HCT116 (cell line): ENCODE measurements at regions not wholly inside any gene's neighbourhood (a gene's known extent, or its start where the extent isn't known, plus 50 kb on each side); places are given as distances from the start of the nearest gene placed in this dataset.

Experiments
- ATAC-seq: fragments of 200-7000 bp; cut with Tn5 transposase; 2 replicates; pipeline ENCODE4 v1.9.1; 2020; ENCODE audit warnings: mild to moderate bottlenecking, moderate library complexity
- BruUV-seq: library from RNA; stranded (reverse); fragments of 400-500 nt; replicated peaks from 2 replicates; lab custom pipeline; 2021; lab: Mats Ljungman, UMichigan
- CTCF ChIA-PET: fragments of 300-600 bp; sonication (Branson Sonifier 250); formaldehyde crosslinking; loops from one replicate; lab custom pipeline; 2021; ENCODE audit warnings: antibody characterized with exemption; lab: Charles Lee
- POLR2A ChIA-PET: fragments of 300-600, 350-600 bp; sonication (Branson Sonifier 250); formaldehyde crosslinking; loops from one replicate; lab custom pipeline; 2021; ENCODE audit warnings: antibody characterized with exemption; lab: Charles Lee
- RAD21 ChIA-PET, 2 experiments: fragments of 300-600 bp; sonication (Branson Sonifier 250); formaldehyde crosslinking; loops; one replicate each; lab custom pipeline; 2023; ENCODE audit warnings: low total read pairs in 2 of 2; ENCODE audit not compliant: uncharacterized antibody in 2 of 2, unreplicated experiment in 2 of 2, low non-redundant PET in 1 of 2; lab: Charles Lee
- DNase-seq: peaks from one replicate; pipeline ENCODE4 v3.0.0-alpha.2; 2010; ENCODE audit warnings: low read depth, low spot score
- H2AFZ ChIP-seq: fragments of 200-600 bp; shearing (Covaris generic), sonication (generic); 2 replicates; pipeline ENCODE4 v1.6.1; 2017; ENCODE audit warnings: low read depth, mixed run types, mixed read lengths, antibody characterized with exemption, low read length; ENCODE audit not compliant: poor library complexity, severe bottlenecking
- H3K27ac ChIP-seq: 2 replicates; pipeline ENCODE4 v1.5.1; 2012; ENCODE audit warnings: low read depth, low read length
- H3K27me3 ChIP-seq: fragments of 200-600 bp; sonication (generic); 2 replicates; pipeline ENCODE4 v1.6.1; 2016; ENCODE audit warnings: mixed run types, low read length, mixed read lengths; ENCODE audit not compliant: insufficient read depth
- H3K36me3 ChIP-seq, 2 experiments: fragments of 200-500 bp in 1 of 2; fragments of 200-600 bp in 1 of 2; sonication (Bioruptor generic) in 1 of 2; sonication (generic) in 1 of 2; 2 replicates each; pipeline versions ENCODE4 v1.5.1 to v1.6.1; 2014 to 2016; ENCODE audit warnings: low read length in 2 of 2, inconsistent platforms in 1 of 2, mixed read lengths in 1 of 2, mixed run types in 1 of 2; ENCODE audit not compliant: insufficient read depth in 2 of 2, control insufficient read depth in 1 of 2
- H3K4me1 ChIP-seq, 2 experiments: fragments of 200-600 bp in 1 of 2; sonication (generic) in 1 of 2; 2 replicates each; pipeline versions ENCODE4 v1.5.1 to v1.6.1; 2012 to 2017; ENCODE audit warnings: low read length in 2 of 2, inconsistent platforms in 1 of 2, mild to moderate bottlenecking in 1 of 2, mixed read lengths in 1 of 2, mixed run types in 1 of 2, moderate library complexity in 1 of 2; ENCODE audit not compliant: insufficient read depth in 2 of 2, control insufficient read depth in 1 of 2
- H3K4me2 ChIP-seq: fragments of 200-600 bp; sonication (generic); 2 replicates; pipeline ENCODE4 v1.6.1; 2017; ENCODE audit warnings: mixed run types, low read length, mixed read lengths
- H3K4me3 ChIP-seq, 2 experiments: fragments of 200-600 bp in 1 of 2; sonication (generic) in 1 of 2; replicated peaks in 1 of 2; 2 replicates each; pipeline ENCODE4 v1.5.1; 2011 to 2016; ENCODE audit warnings: low read length in 2 of 2, control low read depth in 1 of 2, low read depth in 1 of 2, mild to moderate bottlenecking in 1 of 2, mixed read lengths in 1 of 2, mixed run types in 1 of 2
- H3K79me2 ChIP-seq: fragments of 200-600 bp; sonication (generic); 2 replicates; pipeline ENCODE4 v1.6.1; 2017; ENCODE audit warnings: mild to moderate bottlenecking, mixed run types, low read length, moderate library complexity, mixed read lengths; ENCODE audit not compliant: insufficient read depth
- H3K9ac ChIP-seq: fragments of 200-600 bp; sonication (generic); 2 replicates; pipeline ENCODE4 v1.6.1; 2016; ENCODE audit warnings: low read length, mixed read lengths
- H3K9me2 ChIP-seq: fragments of 200-600 bp; sonication (generic), shearing (Covaris generic); 2 replicates; pipeline ENCODE4 v1.6.1; 2017; ENCODE audit warnings: mixed run types, mild to moderate bottlenecking, moderate library complexity; ENCODE audit not compliant: insufficient read depth
- H3K9me3 ChIP-seq, 2 experiments: fragments of 200-500 bp in 1 of 2; fragments of 200-600 bp in 1 of 2; sonication (Bioruptor generic) in 1 of 2; sonication (generic) in 1 of 2; 2 replicates each; pipeline ENCODE4 v1.6.1; 2014 to 2017; ENCODE audit warnings: low read length in 2 of 2, mixed read lengths in 2 of 2, inconsistent platforms in 1 of 2, low read depth in 1 of 2, mild to moderate bottlenecking in 1 of 2, mixed run types in 1 of 2, moderate library complexity in 1 of 2; ENCODE audit not compliant: control insufficient read depth in 1 of 2, insufficient read depth in 1 of 2
- H4K20me1 ChIP-seq: fragments of 200-600 bp; sonication (generic), shearing (Covaris generic); 2 replicates; pipeline ENCODE4 v1.6.1; 2017; ENCODE audit warnings: mixed run types, mild to moderate bottlenecking, moderate library complexity; ENCODE audit not compliant: insufficient read depth
- ATF3 ChIP-seq: IDR thresholded peaks from 2 replicates; pipeline ENCODE4 v1.6.1; 2012
- CBX3 ChIP-seq: IDR thresholded peaks from 2 replicates; pipeline ENCODE4 v1.6.1; 2012; ENCODE audit warnings: low read depth
- CEBPB ChIP-seq: IDR thresholded peaks from 2 replicates; pipeline ENCODE4 v1.6.1; 2012; ENCODE audit warnings: low read depth
- CTCF ChIP-seq, 3 experiments: fragments of 200-600 bp in 1 of 3; sonication (generic) in 1 of 3; IDR thresholded peaks in 2 of 3; conservative IDR thresholded peaks in 1 of 3; 2 replicates each; pipeline ENCODE4 v1.5.1; 2012 to 2017; ENCODE audit warnings: low read depth in 2 of 3, low read length in 2 of 3, antibody characterized with exemption in 1 of 3, borderline replicate concordance in 1 of 3, control low read depth in 1 of 3, mild to moderate bottlenecking in 1 of 3, mixed read lengths in 1 of 3, mixed run types in 1 of 3, moderate library complexity in 1 of 3; ENCODE audit not compliant: insufficient read depth in 1 of 3
- EGR1 ChIP-seq: IDR thresholded peaks from 2 replicates; pipeline ENCODE4 v1.6.1; 2012; ENCODE audit warnings: low read depth
- ELF1 ChIP-seq: IDR thresholded peaks from 2 replicates; pipeline ENCODE4 v1.6.1; 2012; ENCODE audit warnings: low read depth, borderline replicate concordance
- EZH2 ChIP-seq: fragments of 200-600 bp; sonication (generic); IDR thresholded peaks from 2 replicates; pipeline ENCODE4 v1.6.1; 2017; ENCODE audit warnings: antibody characterized with exemption, mixed run types
- EZH2phosphoT487 ChIP-seq: fragments of 200-600 bp; IDR thresholded peaks from 2 replicates; pipeline ENCODE4 v1.6.1; 2018; ENCODE audit warnings: antibody characterized with exemption, borderline replicate concordance
- FOSL1 ChIP-seq: IDR thresholded peaks from 2 replicates; pipeline ENCODE4 v1.6.1; 2012; ENCODE audit warnings: low read depth
- JUND ChIP-seq: IDR thresholded peaks from 2 replicates; pipeline ENCODE4 v1.6.1; 2012
- POLR2A ChIP-seq: IDR thresholded peaks from 2 replicates; pipeline ENCODE4 v1.7.0; 2011; ENCODE audit warnings: borderline replicate concordance; ENCODE audit not compliant: insufficient read depth, insufficient read length; ENCODE audit errors: extremely low read depth
- POLR2AphosphoS5 ChIP-seq: IDR thresholded peaks from 2 replicates; pipeline ENCODE4 v1.6.1; 2011; ENCODE audit warnings: mild to moderate bottlenecking, low read depth, low read length, moderate library complexity
- REST ChIP-seq: IDR thresholded peaks from 2 replicates; pipeline ENCODE4 v1.6.1; 2012; ENCODE audit warnings: low read depth
- SIN3A ChIP-seq: IDR thresholded peaks from 2 replicates; pipeline ENCODE4 v1.6.1; 2012; ENCODE audit warnings: low read depth
- SP1 ChIP-seq: IDR thresholded peaks from 2 replicates; pipeline ENCODE4 v1.6.1; 2012; ENCODE audit warnings: low read depth
- TCF7L2 ChIP-seq: IDR thresholded peaks from 2 replicates; pipeline ENCODE4 v1.7.0; 2011; ENCODE audit warnings: borderline replicate concordance, inconsistent platforms; ENCODE audit not compliant: insufficient read depth, insufficient read length; ENCODE audit errors: extremely low read depth
- YY1 ChIP-seq: IDR thresholded peaks from 2 replicates; pipeline ENCODE4 v1.6.1; 2011; ENCODE audit warnings: low read length, low read depth, moderate library complexity, mild to moderate bottlenecking; ENCODE audit not compliant: insufficient replicate concordance; ENCODE audit errors: extremely low read depth
- ZBTB33 ChIP-seq: IDR thresholded peaks from 2 replicates; pipeline ENCODE4 v1.6.1; 2011; ENCODE audit warnings: mild to moderate bottlenecking, low read length, moderate library complexity; ENCODE audit not compliant: insufficient replicate concordance; ENCODE audit errors: extremely low read depth
- ZFX ChIP-seq: fragments of 450-650 bp; IDR thresholded peaks from 2 replicates; pipeline ENCODE4 v1.6.1; 2017
- ZNF274 ChIP-seq: fragments of 200-500 bp; sonication (Bioruptor generic); IDR thresholded peaks from 2 replicates; pipeline ENCODE4 v1.6.1; 2014; ENCODE audit warnings: mild to moderate bottlenecking, low read depth, low read length, inconsistent platforms
- intact Hi-C: fragments of 100-400 bp; cut with micrococcal nuclease; formaldehyde crosslinking; loops from 2 replicates; pipeline ENCODE4 v1.10.0; 2022

- H3K9me3 ChIP-seq: no peaks in the 10 kb centered on the region
- no peak overlapping the region for H3K4me2 ChIP-seq
- no peak overlapping the region for H3K4me3 ChIP-seq
- ATAC-seq (no peak), DNase-seq (no peak)
- no peaks in the 10 kb centered on the region for H4K20me1 ChIP-seq
- peaks cover 0 to 5% of the 10 kb centered on the region in 2 experiments; a peak in 1 of 4 replicates for H3K4me1 ChIP-seq
- ChIA-PET CTCF (no interaction called here), RAD21 (no interaction called here), POLR2A (no interaction called here)
- no peaks in the 10 kb centered on the region for H3K79me2 ChIP-seq
- H3K27ac ChIP-seq: no peak overlapping the region
- no peaks in the 10 kb centered on the region for H3K9me2 ChIP-seq
- H3K9ac ChIP-seq: no peak overlapping the region
- intact Hi-C loops: loop anchor here (5.0 to 10.0 kb wide), 2 partner anchors 108 to 306 kb away; no protein-coding TSS in a partner anchor
- TF ChIP-seq CEBPB (no peak), ELF1 (no peak), ZNF274 (no peak), CBX3 (no peak), ZBTB33 (no peak), TCF7L2 (no peak), EZH2 (no peak), FOSL1 (no peak), JUND (no peak), POLR2A (no peak), SIN3A (no peak), CTCF (IDR thresholded peaks at IDR 0.05 in 2 of 3, conservative IDR thresholded peaks at IDR 0.05 in 1 of 3; ENCODE audit: borderline replicate concordance in 1 of 3, insufficient read depth in 1 of 3, low read depth in 2 of 3, low read length in 2 of 3) (no peak), SP1 (no peak), POLR2AphosphoS5 (no peak), REST (no peak), EGR1 (no peak), ZFX (no peak), EZH2phosphoT487 (no peak), ATF3 (no peak), YY1 (no peak)
- no TSS peak for BruUV-seq
- H2AFZ ChIP-seq: no peak overlapping the region
- H3K36me3 ChIP-seq: no peaks in the 10 kb centered on the region
- no peaks in the 10 kb centered on the region; the same call in 1 of the 2 replicates for H3K27me3 ChIP-seq
These were observed 252.3 kb upstream of the TBX18 start for GRCh38 chr6:85016726-85017125.
